NCI-H524 (cell line): ENCODE measurements at regions not wholly inside any gene's neighbourhood (a gene's known extent, or its start where the extent isn't known, plus 50 kb on each side); places are given as distances from the start of the nearest gene placed in this dataset.

Source experiments
- DNase-seq, 2 experiments: peaks; one replicate each; lab custom pipeline; 2025; lab: John Stamatoyannopoulos, UW

GRCh38 chr14:76603713-76604112, 157.6 kb upstream of the VASH1 start:
- DNase-seq = no peak

GRCh38 chr14:76607510-76607909, 153.8 kb upstream of the VASH1 start:
- no peak for DNase-seq

GRCh38 chr14:76612654-76613053, 148.6 kb upstream of the VASH1 start:
- DNase-seq = no peak

GRCh38 chr14:76613616-76614015, 147.7 kb upstream of the VASH1 start:
- no peak for DNase-seq

- DNase-seq = no peak
Measured at GRCh38 chr14:76615331-76615730, 145.9 kb upstream of the VASH1 start.

- no peak for DNase-seq
Measured at GRCh38 chr14:76617440-76617839, 143.8 kb upstream of the VASH1 start.

GRCh38 chr14:76636602-76637001, 124.7 kb upstream of the VASH1 start:
- DNase-seq = no peak

GRCh38 chr14:76638841-76639240, 122.4 kb upstream of the VASH1 start:
- DNase-seq = no peak

- no peak for DNase-seq
Measured at GRCh38 chr14:76639606-76640229, 121.5 kb upstream of the VASH1 start.

GRCh38 chr14:76640923-76641395, 120.3 kb upstream of the VASH1 start:
- DNase-seq = no peak

- DNase-seq = no peak
Measured at GRCh38 chr14:76641541-76641940, 119.7 kb upstream of the VASH1 start.

- no peak for DNase-seq
Measured at GRCh38 chr14:76643887-76644286, 117.4 kb upstream of the VASH1 start.

GRCh38 chr14:76644855-76645518, 116.3 kb upstream of the VASH1 start:
- peak; percentile 61 to 78 for DNase-seq

GRCh38 chr14:76647697-76648298, 113.5 kb upstream of the VASH1 start:
- peak; percentile 65 to 77 for DNase-seq

- peak; percentile 57 to 92 for DNase-seq
Measured at GRCh38 chr14:76651410-76652055, 109.7 kb upstream of the VASH1 start.

GRCh38 chr14:76653875-76654572, 107.2 kb upstream of the VASH1 start:
- DNase-seq = no peak

GRCh38 chr14:76654573-76655108, 106.6 kb upstream of the VASH1 start:
- no peak for DNase-seq

GRCh38 chr14:76655331-76655730, 105.9 kb upstream of the VASH1 start:
- DNase-seq = no peak

GRCh38 chr14:76656592-76656991, 104.7 kb upstream of the VASH1 start:
- no peak for DNase-seq

- no peak for DNase-seq
Measured at GRCh38 chr14:76657404-76657803, 103.9 kb upstream of the VASH1 start.

- no peak for DNase-seq
Measured at GRCh38 chr14:76657846-76658245, 103.4 kb upstream of the VASH1 start.

GRCh38 chr14:76662580-76662979, 98.7 kb upstream of the VASH1 start:
- DNase-seq = no peak
